ENCODE measurements at regions not wholly inside any gene's neighbourhood (a gene's known extent, or its start where the extent isn't known, plus 50 kb on each side); places are given as distances from the start of the nearest gene placed in this dataset.
"Not testable (repeated sequence)": the region's sequence is repeated elsewhere in the genome, so short reads cannot be mapped to it uniquely, and the experiment has no call there.

DNA sequence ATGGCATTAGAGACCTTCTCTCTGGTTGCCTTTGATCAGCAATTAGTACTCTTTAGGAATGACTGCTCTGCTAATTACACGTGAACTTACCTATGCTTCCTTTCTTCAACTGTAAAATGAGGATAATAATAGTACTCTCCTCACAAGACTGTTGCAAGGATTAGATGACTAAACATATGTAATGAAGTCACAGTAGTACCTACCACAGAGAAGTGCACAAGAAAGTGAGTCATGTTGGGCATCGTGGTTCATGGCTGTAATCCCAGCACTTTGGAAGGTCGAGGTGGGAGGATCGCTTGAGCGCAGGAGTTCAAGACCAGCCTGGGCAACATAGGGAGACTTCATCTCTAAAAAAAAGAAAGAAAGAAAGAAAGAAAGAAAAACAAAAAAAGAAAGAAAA is 68.1 kb upstream of the AK4 start:
- FAIRE-seq (no peak), DNase-seq (ENCODE audit: insufficient read length, low spot score) (no peak)
- TF ChIP-seq, protein P1, sequence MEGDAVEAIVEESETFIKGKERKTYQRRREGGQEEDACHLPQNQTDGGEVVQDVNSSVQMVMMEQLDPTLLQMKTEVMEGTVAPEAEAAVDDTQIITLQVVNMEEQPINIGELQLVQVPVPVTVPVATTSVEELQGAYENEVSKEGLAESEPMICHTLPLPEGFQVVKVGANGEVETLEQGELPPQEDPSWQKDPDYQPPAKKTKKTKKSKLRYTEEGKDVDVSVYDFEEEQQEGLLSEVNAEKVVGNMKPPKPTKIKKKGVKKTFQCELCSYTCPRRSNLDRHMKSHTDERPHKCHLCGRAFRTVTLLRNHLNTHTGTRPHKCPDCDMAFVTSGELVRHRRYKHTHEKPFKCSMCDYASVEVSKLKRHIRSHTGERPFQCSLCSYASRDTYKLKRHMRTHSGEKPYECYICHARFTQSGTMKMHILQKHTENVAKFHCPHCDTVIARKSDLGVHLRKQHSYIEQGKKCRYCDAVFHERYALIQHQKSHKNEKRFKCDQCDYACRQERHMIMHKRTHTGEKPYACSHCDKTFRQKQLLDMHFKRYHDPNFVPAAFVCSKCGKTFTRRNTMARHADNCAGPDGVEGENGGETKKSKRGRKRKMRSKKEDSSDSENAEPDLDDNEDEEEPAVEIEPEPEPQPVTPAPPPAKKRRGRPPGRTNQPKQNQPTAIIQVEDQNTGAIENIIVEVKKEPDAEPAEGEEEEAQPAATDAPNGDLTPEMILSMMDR (IDR thresholded peaks at IDR 0.05; ENCODE audit: insufficient read depth, missing control alignments): no peak

DNA sequence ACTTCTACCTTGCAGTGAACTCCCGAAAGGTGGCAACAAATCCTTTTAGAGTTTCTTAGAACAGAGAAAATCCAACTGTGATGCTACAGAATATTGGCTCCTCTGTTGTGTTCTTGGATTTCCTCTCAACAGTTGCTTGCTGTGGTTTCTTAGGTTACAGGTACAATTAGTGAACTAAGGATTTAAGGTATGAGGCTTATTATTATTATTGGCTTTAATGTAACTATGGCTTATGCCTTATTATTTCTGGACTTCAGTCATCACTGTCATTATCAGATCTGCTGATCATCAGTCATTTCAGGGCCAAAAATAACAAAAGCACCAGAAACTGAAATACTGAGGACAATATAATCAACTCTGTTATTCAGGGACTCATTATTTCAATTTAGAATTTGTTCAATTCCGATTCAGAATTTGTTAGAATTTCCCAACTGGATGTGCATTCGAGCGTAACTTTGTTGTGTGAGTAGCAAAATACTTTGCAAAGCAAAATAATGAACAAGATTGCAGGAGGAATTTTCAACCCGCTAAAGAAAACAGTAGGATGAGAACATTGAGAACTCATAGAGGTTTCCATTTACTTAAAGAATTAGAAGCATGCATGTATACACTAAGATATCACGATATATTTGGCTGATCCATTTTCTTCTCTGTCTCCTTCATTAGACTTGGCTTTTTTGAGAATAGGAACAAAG is 65.5 kb upstream of the AK4 start:
- TF ChIP-seq, protein P1 (IDR thresholded peaks at IDR 0.05; ENCODE audit: insufficient read depth, missing control alignments): no peak
- no peak for DNase-seq (ENCODE audit: insufficient read length, low spot score)
- FAIRE-seq: no peak

DNA sequence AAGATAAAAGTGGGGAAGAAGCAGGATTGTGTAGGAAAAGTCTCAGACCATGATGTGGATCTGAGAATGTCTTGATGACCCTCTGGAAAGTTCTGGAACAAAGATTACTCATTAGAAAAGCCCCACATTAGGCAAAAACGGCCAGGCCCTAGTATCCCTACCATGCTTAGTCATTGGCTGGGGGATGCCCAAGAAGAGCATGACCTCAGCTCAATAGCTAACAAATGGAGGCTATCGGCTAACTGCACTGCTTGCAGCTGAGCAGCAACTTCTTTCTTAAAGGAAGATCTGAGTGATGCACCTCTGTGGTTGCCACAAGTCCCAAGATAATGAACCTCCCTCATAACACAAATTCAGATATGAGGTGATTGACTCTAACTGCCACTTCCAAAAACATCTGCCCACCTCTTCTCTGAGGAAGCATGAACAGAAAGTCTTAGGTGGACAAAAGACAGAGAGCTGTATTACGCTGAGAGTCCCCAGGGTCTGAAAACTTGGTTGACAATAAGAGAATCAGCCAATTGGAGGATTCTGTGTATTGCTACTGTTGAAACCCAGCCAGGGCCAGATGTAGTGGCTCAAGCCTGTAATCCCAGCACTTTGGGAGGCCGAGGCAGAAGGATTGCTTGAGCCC is 64.6 kb upstream of the AK4 start:
- no peak for DNase-seq (ENCODE audit: insufficient read length, low spot score)
- TF ChIP-seq, protein P1 (IDR thresholded peaks at IDR 0.05; ENCODE audit: insufficient read depth, missing control alignments): no peak
- no peak for FAIRE-seq

DNA sequence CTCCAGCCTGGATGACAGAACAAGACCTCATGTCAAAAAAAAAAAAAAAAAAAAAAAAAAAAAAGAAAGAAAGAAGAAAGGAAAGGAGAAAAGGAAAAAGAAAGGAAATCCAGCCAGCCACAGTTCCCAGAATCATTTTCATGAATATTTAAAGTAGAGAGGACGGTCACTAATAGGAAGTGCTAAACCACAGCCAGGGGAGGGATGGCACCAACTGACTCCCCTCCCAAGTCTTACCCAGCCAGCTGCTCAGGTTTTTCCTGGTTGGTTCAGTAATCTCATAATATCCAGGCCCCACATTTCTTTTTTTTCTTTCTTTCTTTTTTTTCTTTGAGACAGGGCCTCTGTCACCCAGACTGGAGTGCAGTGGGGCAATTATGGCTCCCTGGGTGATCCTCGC is 63.9 kb upstream of the AK4 start:
- TF ChIP-seq, protein P1 (IDR thresholded peaks at IDR 0.05; ENCODE audit: insufficient read depth, missing control alignments): no peak
- FAIRE-seq (no peak), DNase-seq (ENCODE audit: insufficient read length, low spot score) (no peak)

DNA sequence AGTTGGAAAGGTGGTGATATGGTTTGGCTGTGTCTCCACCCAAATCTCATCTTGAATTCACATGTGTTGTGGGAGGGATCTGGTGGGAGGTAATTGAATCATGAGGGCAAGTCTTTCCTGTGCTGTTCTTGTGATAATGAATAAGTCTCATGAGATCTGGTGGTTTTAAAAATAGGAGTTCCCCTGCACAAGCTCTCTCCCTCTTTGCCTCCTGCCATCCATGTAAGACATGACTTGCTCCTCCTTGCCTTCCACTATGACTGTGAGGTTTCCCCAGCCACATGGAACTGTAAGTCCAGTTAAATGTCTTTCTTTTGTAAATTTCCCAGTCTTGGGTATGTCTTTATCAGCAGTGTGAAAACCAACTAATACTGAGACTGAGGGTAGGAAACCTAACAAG is 60.5 kb upstream of the AK4 start:
- FAIRE-seq; DNase-seq (ENCODE audit: insufficient read length, low spot score): not testable (repeated sequence)

DNA sequence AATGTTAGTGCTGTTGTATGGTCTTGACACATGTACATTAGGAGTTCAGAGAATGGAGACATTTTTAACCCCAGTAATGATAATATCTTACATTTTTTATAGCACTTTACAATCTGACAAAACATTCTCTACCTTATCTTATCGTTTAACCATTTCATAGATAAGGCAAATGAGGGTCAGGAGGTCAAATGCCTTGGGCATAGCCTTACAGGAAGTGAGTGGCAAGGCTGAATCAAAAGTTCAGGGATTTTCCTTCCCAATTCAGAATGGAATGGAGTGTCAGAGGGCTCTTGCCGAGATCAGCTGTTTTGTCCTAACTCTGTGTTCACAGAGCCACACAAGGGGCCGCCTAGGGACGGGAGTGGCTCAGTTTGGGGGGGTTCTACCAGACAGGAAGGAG is 57.6 kb upstream of the AK4 start:
- DNase-seq (ENCODE audit: insufficient read length, low spot score) (no peak), FAIRE-seq (no peak)
- TF ChIP-seq, protein P1 (IDR thresholded peaks at IDR 0.05; ENCODE audit: insufficient read depth, missing control alignments): no peak

DNA sequence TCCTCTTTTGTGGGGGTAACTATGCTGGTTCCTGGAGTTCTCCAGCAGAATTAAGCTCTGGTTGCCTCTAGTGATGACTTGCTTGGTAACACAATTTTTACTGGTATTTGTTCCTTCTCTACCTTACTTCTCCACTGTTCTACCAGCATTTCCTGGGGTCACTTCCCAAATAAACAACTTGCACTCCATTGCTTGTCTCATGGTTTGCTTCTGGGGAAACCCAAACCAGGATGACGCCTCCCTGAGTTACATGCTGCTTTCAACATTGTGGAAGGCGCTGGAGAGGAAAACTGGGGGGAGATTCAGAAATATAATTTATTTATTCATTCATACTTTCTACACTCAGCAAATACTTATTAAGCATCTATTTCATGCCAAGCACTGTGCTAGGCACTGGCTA is 55.3 kb upstream of the AK4 start:
- FAIRE-seq (no peak), DNase-seq (ENCODE audit: insufficient read length, low spot score) (no peak)
- TF ChIP-seq, protein P1 (IDR thresholded peaks at IDR 0.05; ENCODE audit: insufficient read depth, missing control alignments): no peak
